ENCODE measurements at regions not wholly inside any gene's neighbourhood (a gene's known extent, or its start where the extent isn't known, plus 50 kb on each side); places are given as distances from the start of the nearest gene placed in this dataset.

DNA sequence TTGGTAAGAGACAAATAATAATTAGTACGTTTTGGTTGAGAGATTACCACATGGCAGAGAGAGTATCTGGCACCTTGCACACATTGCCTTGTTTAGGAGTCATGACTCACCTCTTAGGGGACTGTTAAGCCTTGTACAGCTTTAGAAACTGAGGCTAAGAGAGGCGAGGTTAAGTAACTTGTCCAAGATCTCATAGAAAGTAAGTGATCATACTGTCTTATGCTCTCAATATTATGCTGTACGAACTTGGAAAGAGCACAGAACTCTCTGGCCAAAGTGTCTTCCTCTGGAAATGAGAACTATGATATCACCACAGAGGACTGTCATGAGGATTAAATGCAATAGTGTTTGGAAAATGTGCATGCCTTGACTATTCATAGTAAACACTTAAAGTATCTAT, 249.0 kb downstream of the UTRN start:
- Mint-ChIP-seq H3K4me1 (no peaks in the 10 kb centered on the region), H3K9me3 (no peaks in the 10 kb centered on the region), H3K4me3 (no peak overlapping the region), H3K36me3 (peaks cover 19% of the 10 kb centered on the region), H3K27ac (no peak overlapping the region), H3K27me3 (ENCODE audit: low read depth) (no peaks in the 10 kb centered on the region)
- TF ChIP-seq, protein P1, sequence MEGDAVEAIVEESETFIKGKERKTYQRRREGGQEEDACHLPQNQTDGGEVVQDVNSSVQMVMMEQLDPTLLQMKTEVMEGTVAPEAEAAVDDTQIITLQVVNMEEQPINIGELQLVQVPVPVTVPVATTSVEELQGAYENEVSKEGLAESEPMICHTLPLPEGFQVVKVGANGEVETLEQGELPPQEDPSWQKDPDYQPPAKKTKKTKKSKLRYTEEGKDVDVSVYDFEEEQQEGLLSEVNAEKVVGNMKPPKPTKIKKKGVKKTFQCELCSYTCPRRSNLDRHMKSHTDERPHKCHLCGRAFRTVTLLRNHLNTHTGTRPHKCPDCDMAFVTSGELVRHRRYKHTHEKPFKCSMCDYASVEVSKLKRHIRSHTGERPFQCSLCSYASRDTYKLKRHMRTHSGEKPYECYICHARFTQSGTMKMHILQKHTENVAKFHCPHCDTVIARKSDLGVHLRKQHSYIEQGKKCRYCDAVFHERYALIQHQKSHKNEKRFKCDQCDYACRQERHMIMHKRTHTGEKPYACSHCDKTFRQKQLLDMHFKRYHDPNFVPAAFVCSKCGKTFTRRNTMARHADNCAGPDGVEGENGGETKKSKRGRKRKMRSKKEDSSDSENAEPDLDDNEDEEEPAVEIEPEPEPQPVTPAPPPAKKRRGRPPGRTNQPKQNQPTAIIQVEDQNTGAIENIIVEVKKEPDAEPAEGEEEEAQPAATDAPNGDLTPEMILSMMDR (IDR thresholded peaks at IDR 0.05; ENCODE audit: unreplicated experiment): no peak
- DNase-seq (ENCODE audit: low spot score in 2 of 2, unreplicated experiment in 2 of 2): no peak

DNA sequence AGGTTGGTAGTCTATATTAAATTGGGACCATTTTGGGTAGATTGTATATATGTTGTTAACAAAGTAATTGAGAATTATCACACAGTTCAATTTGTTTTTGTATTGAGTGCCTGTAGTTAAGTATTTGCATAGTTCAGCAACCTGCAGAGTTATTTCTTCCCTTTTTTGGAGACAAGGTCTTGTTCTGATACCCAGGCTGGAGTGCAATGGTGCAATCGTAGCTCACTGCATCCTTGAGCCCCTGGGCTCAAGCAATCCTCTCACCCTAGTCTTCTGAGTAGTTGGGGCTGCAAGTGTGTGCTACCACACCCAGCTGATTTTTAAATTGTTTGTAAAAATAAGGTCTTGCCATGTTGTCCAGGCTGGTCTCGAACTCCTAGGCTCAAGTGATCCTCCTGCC, 250.5 kb downstream of the UTRN start:
- H3K27ac Mint-ChIP-seq: no peak overlapping the region

DNA sequence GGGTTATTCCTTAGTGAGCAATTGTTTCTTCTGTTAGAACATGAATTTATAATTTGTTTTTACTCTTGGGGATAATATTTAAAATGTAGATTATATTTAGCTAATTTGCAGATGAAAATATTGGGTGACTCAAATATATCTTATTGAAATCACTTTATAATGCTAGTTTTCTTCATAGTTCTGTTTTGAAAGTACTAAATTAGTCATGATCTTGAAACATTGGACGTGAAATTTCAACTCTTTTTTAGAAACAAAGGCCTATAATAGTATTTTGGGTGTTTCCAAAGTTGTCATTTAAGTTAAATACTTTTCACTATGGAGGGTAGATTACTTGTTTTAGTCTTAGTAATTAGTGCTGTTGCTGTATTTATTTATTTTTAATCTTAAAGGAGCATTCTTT, 250.9 kb downstream of the UTRN start:
- peaks cover 21% of the 10 kb centered on the region for H3K36me3 Mint-ChIP-seq
- DNase-seq (ENCODE audit: low spot score in 2 of 2, unreplicated experiment in 2 of 2): no peak
- H3K9me3 Mint-ChIP-seq: no peaks in the 10 kb centered on the region
- H3K27ac Mint-ChIP-seq: no peak overlapping the region
- H3K4me3 Mint-ChIP-seq: no peak overlapping the region
- no peaks in the 10 kb centered on the region for H3K4me1 Mint-ChIP-seq
- no peaks in the 10 kb centered on the region for H3K27me3 Mint-ChIP-seq (ENCODE audit: low read depth)
- TF ChIP-seq, protein P1 (IDR thresholded peaks at IDR 0.05; ENCODE audit: unreplicated experiment): no peak

More for the DNA sequence above, 250.5 kb downstream of the UTRN start:
- Mint-ChIP-seq H3K27me3 (ENCODE audit: low read depth) (no peaks in the 10 kb centered on the region), H3K36me3 (peaks cover 19% of the 10 kb centered on the region), H3K9me3 (no peaks in the 10 kb centered on the region), H3K4me3 (no peak overlapping the region), H3K4me1 (no peaks in the 10 kb centered on the region)
- no peak for DNase-seq (ENCODE audit: low spot score in 2 of 2, unreplicated experiment in 2 of 2)
- TF ChIP-seq, protein P1 (IDR thresholded peaks at IDR 0.05; ENCODE audit: unreplicated experiment): no peak

DNA sequence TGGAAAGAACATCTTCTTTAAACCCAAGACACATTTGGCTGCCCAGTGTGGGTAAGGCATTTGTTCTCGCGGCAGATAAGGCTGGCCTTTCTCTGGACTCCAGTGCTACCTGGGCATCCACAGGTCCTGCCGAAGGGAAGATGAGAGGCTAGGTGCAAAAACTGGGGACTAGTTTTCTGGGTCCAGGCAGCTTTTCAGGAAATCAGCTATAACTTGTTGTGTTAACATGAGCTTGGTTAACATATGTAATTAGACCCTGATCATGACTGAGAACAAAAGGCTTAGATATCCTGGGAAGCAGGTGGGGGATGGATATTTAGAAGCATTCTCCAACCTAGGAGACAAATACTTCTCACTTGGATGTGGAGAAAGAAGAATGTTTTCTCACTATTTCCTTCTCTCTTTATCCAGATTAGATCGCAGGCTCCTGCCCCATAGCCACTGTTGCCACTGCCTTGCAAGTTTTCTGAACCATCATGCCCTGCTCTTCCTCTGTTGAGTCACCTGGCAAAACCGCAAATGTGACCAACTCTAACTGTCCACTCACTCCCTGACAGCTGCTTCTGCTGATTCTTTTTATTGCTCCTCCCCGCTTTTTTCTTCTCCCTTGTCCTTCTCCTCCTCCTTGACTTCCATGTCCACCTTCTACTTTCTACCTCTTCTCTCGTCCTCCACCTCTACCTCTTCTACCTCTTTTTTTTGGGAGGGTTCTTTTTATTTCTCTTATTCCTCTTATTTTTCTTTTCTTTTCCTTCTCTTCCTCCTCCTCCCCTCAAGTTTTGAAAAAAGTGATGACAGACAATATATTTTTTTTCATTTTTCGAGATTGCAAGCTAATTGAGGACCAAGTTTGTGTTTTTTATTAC, 258.1 kb downstream of the UTRN start:
- peaks cover 2% of the 10 kb centered on the region for H3K4me1 Mint-ChIP-seq
- no peak overlapping the region for H3K4me3 Mint-ChIP-seq
- H3K27me3 Mint-ChIP-seq (ENCODE audit: low read depth): no peaks in the 10 kb centered on the region
- peaks cover 48% of the 10 kb centered on the region for H3K36me3 Mint-ChIP-seq
- no peak for DNase-seq (ENCODE audit: low spot score in 2 of 2, unreplicated experiment in 2 of 2)
- peaks cover 11% of the 10 kb centered on the region for H3K9me3 Mint-ChIP-seq
- H3K27ac Mint-ChIP-seq: no peak overlapping the region
- TF ChIP-seq, protein P1 (IDR thresholded peaks at IDR 0.05; ENCODE audit: unreplicated experiment): no peak

DNA sequence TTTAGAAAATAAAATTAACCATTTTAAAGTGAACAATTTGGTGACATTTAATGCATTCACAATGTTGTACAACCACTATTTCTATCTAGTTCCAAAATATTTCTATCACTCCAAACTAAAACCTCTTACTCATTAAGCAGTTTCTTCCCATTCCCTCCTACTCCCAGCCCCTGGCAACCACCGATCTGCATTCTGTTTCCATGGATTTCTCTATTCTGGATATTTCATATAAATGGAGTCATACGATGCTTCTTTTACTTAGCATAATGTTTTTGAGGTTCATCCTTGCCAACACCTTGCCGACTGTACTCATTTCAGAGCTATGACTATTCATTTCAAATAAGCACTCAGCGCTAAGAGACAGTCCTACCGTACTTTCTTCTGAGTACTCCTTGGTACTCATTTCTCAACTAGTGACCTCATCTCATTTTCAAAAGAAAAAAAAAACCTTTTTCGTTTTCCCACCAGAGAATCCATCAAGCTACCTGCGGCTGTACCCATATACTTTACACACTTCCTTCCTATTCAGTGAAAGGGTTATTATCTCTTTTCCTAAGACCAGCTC, 259.2 kb downstream of the UTRN start:
- Mint-ChIP-seq H3K27ac (no peak overlapping the region), H3K4me3 (no peak overlapping the region), H3K9me3 (peaks cover 11% of the 10 kb centered on the region), H3K27me3 (ENCODE audit: low read depth) (no peaks in the 10 kb centered on the region), H3K4me1 (peaks cover 2% of the 10 kb centered on the region), H3K36me3 (peaks cover 53% of the 10 kb centered on the region)
- TF ChIP-seq, protein P1 (IDR thresholded peaks at IDR 0.05; ENCODE audit: unreplicated experiment): no peak
- no peak for DNase-seq (ENCODE audit: low spot score in 2 of 2, unreplicated experiment in 2 of 2)
